Liver (tissue), 3 donors: ENCODE measurements at regions not wholly inside any gene's neighbourhood (a gene's known extent, or its start where the extent isn't known, plus 50 kb on each side); places are given as distances from the start of the nearest gene placed in this dataset.

Experiments
- SP1 ChIP-seq: IDR thresholded peaks from 2 replicates; pipeline ENCODE4 v1.6.1; 2018; ENCODE audit warnings: antibody characterized with exemption, mild to moderate bottlenecking
- TF ChIP-seq, protein P1 (sequence below): fragments of 150-350 bp; IDR thresholded peaks from 2 replicates; pipeline ENCODE4 v1.5.1; 2017; ENCODE audit warnings: improper control_type of control experiment, low read depth, low read length; ENCODE audit not compliant: missing input control
- donor health status: healthy.
- donor health status: healthy.

- TF ChIP-seq SP1: no peak
- TF ChIP-seq, protein P1, sequence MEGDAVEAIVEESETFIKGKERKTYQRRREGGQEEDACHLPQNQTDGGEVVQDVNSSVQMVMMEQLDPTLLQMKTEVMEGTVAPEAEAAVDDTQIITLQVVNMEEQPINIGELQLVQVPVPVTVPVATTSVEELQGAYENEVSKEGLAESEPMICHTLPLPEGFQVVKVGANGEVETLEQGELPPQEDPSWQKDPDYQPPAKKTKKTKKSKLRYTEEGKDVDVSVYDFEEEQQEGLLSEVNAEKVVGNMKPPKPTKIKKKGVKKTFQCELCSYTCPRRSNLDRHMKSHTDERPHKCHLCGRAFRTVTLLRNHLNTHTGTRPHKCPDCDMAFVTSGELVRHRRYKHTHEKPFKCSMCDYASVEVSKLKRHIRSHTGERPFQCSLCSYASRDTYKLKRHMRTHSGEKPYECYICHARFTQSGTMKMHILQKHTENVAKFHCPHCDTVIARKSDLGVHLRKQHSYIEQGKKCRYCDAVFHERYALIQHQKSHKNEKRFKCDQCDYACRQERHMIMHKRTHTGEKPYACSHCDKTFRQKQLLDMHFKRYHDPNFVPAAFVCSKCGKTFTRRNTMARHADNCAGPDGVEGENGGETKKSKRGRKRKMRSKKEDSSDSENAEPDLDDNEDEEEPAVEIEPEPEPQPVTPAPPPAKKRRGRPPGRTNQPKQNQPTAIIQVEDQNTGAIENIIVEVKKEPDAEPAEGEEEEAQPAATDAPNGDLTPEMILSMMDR: no peak
Observed at GRCh38 chr7:84923348-84923747, 263.5 kb downstream of the SEMA3D start.
